ENCODE measurements at regions not wholly inside any gene's neighbourhood (a gene's known extent, or its start where the extent isn't known, plus 50 kb on each side); places are given as distances from the start of the nearest gene placed in this dataset.

GRCh38 chr20:6941571-6941970 is 174.1 kb downstream of the BMP2 start:
- Histone ChIP-seq H3K27ac (ENCODE audit: low read depth, low read length) (no peak overlapping the region), H3K27me3 (ENCODE audit: control insufficient read depth in 1 of 2, insufficient read depth in 2 of 2, low read length in 2 of 2) (no peaks in the 10 kb centered on the region), H3K4me3 (ENCODE audit: low read depth in 1 of 2, low read length in 2 of 2) (no peak overlapping the region), H3K9me3 (ENCODE audit: control insufficient read depth in 1 of 2, low read length in 2 of 2) (no peaks in the 10 kb centered on the region), H3K4me1 (ENCODE audit: control insufficient read depth in 1 of 2, insufficient read depth in 2 of 2, low read length in 2 of 2) (no peaks in the 10 kb centered on the region), H3K9ac (ENCODE audit: low read depth in 1 of 2, low read length in 2 of 2) (no peak overlapping the region), H3K36me3 (ENCODE audit: control insufficient read depth in 1 of 2, insufficient read depth in 2 of 2, low read length in 2 of 2) (no peaks in the 10 kb centered on the region)

- Histone ChIP-seq H3K4me3 (ENCODE audit: low read depth in 1 of 2, low read length in 2 of 2) (no peak overlapping the region), H3K27ac (ENCODE audit: low read depth, low read length) (no peak overlapping the region), H3K4me1 (ENCODE audit: control insufficient read depth in 1 of 2, insufficient read depth in 2 of 2, low read length in 2 of 2) (no peaks in the 10 kb centered on the region), H3K36me3 (ENCODE audit: control insufficient read depth in 1 of 2, insufficient read depth in 2 of 2, low read length in 2 of 2) (no peaks in the 10 kb centered on the region), H3K27me3 (ENCODE audit: control insufficient read depth in 1 of 2, insufficient read depth in 2 of 2, low read length in 2 of 2) (no peaks in the 10 kb centered on the region), H3K9ac (ENCODE audit: low read depth in 1 of 2, low read length in 2 of 2) (no peak overlapping the region), H3K9me3 (ENCODE audit: control insufficient read depth in 1 of 2, low read length in 2 of 2) (no peaks in the 10 kb centered on the region)
These were observed 174.8 kb downstream of the BMP2 start for GRCh38 chr20:6942266-6942665.

GRCh38 chr20:6944292-6944691 is 176.8 kb downstream of the BMP2 start:
- Histone ChIP-seq H3K9ac (ENCODE audit: low read depth in 1 of 2, low read length in 2 of 2) (no peak overlapping the region), H3K36me3 (ENCODE audit: control insufficient read depth in 1 of 2, insufficient read depth in 2 of 2, low read length in 2 of 2) (no peaks in the 10 kb centered on the region), H3K27ac (ENCODE audit: low read depth, low read length) (no peak overlapping the region), H3K9me3 (ENCODE audit: control insufficient read depth in 1 of 2, low read length in 2 of 2) (no peaks in the 10 kb centered on the region), H3K27me3 (ENCODE audit: control insufficient read depth in 1 of 2, insufficient read depth in 2 of 2, low read length in 2 of 2) (no peaks in the 10 kb centered on the region), H3K4me3 (ENCODE audit: low read depth in 1 of 2, low read length in 2 of 2) (no peak overlapping the region), H3K4me1 (ENCODE audit: control insufficient read depth in 1 of 2, insufficient read depth in 2 of 2, low read length in 2 of 2) (no peaks in the 10 kb centered on the region)

DNA sequence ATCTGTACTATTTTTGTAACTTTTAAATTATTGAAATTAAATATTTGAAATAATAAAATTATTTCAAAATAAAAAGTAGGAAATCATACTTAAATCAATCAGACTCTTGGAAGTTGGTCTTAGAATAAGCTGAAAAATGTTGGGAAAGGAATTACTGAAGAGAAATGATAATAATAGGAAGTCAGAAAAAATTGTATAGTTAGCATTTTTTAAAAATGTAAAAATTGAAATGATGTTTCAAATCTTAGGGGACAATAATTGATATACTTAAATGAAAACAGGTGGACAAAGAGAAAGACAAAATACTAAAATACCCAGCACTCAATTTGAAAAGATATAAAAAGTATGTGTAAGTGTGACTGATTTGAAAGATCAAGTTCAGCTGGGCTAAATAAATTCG is 186.1 kb downstream of the BMP2 start:
- Histone ChIP-seq H3K9ac (ENCODE audit: low read depth in 1 of 2, low read length in 2 of 2) (no peak overlapping the region), H3K27ac (ENCODE audit: low read depth, low read length) (no peak overlapping the region), H3K9me3 (ENCODE audit: control insufficient read depth in 1 of 2, low read length in 2 of 2) (peaks cover 0 to 2% of the 10 kb centered on the region in 2 donors), H3K4me1 (ENCODE audit: control insufficient read depth in 1 of 2, insufficient read depth in 2 of 2, low read length in 2 of 2) (no peaks in the 10 kb centered on the region), H3K36me3 (ENCODE audit: control insufficient read depth in 1 of 2, insufficient read depth in 2 of 2, low read length in 2 of 2) (no peaks in the 10 kb centered on the region), H3K27me3 (ENCODE audit: control insufficient read depth in 1 of 2, insufficient read depth in 2 of 2, low read length in 2 of 2) (no peaks in the 10 kb centered on the region), H3K4me3 (ENCODE audit: low read depth in 1 of 2, low read length in 2 of 2) (no peak overlapping the region)

- no peaks in the 10 kb centered on the region for H3K4me1 ChIP-seq (ENCODE audit: control insufficient read depth in 1 of 2, insufficient read depth in 2 of 2, low read length in 2 of 2)
- no peaks in the 10 kb centered on the region for H3K27me3 ChIP-seq (ENCODE audit: control insufficient read depth in 1 of 2, insufficient read depth in 2 of 2, low read length in 2 of 2)
- H3K9ac ChIP-seq (ENCODE audit: low read depth in 1 of 2, low read length in 2 of 2), result no peak overlapping the region
- no peak overlapping the region for H3K27ac ChIP-seq (ENCODE audit: low read depth, low read length)
- no peak overlapping the region for H3K4me3 ChIP-seq (ENCODE audit: low read depth in 1 of 2, low read length in 2 of 2)
- no peaks in the 10 kb centered on the region for H3K36me3 ChIP-seq (ENCODE audit: control insufficient read depth in 1 of 2, insufficient read depth in 2 of 2, low read length in 2 of 2)
- peaks cover 0 to 2% of the 10 kb centered on the region in 2 donors for H3K9me3 ChIP-seq (ENCODE audit: control insufficient read depth in 1 of 2, low read length in 2 of 2)
These were observed 186.7 kb downstream of the BMP2 start for GRCh38 chr20:6954219-6954618.

GRCh38 chr20:6956056-6956455 is 188.6 kb downstream of the BMP2 start:
- no peaks in the 10 kb centered on the region for H3K27me3 ChIP-seq (ENCODE audit: control insufficient read depth in 1 of 2, insufficient read depth in 2 of 2, low read length in 2 of 2)
- H3K4me3 ChIP-seq (ENCODE audit: low read depth in 1 of 2, low read length in 2 of 2), result no peak overlapping the region

GRCh38 chr20:6956574-6956973 is 189.1 kb downstream of the BMP2 start:
- Histone ChIP-seq H3K9me3 (ENCODE audit: control insufficient read depth in 1 of 2, low read length in 2 of 2) (no peaks in the 10 kb centered on the region), H3K27ac (ENCODE audit: low read depth, low read length) (no peak overlapping the region), H3K4me1 (ENCODE audit: control insufficient read depth in 1 of 2, insufficient read depth in 2 of 2, low read length in 2 of 2) (no peaks in the 10 kb centered on the region), H3K27me3 (ENCODE audit: control insufficient read depth in 1 of 2, insufficient read depth in 2 of 2, low read length in 2 of 2) (no peaks in the 10 kb centered on the region), H3K36me3 (ENCODE audit: control insufficient read depth in 1 of 2, insufficient read depth in 2 of 2, low read length in 2 of 2) (no peaks in the 10 kb centered on the region), H3K9ac (ENCODE audit: low read depth in 1 of 2, low read length in 2 of 2) (no peak overlapping the region), H3K4me3 (ENCODE audit: low read depth in 1 of 2, low read length in 2 of 2) (no peak overlapping the region)

More at GRCh38 chr20:6956056-6956455, 188.6 kb downstream of the BMP2 start:
- Histone ChIP-seq H3K4me1 (ENCODE audit: control insufficient read depth in 1 of 2, insufficient read depth in 2 of 2, low read length in 2 of 2) (no peaks in the 10 kb centered on the region), H3K36me3 (ENCODE audit: control insufficient read depth in 1 of 2, insufficient read depth in 2 of 2, low read length in 2 of 2) (no peaks in the 10 kb centered on the region), H3K27ac (ENCODE audit: low read depth, low read length) (no peak overlapping the region), H3K9ac (ENCODE audit: low read depth in 1 of 2, low read length in 2 of 2) (no peak overlapping the region), H3K9me3 (ENCODE audit: control insufficient read depth in 1 of 2, low read length in 2 of 2) (peaks cover 0 to 2% of the 10 kb centered on the region in 2 donors)

GRCh38 chr20:6959900-6960312 is 192.4 kb downstream of the BMP2 start:
- H3K27me3 ChIP-seq (ENCODE audit: control insufficient read depth in 1 of 2, insufficient read depth in 2 of 2, low read length in 2 of 2), result no peaks in the 10 kb centered on the region
- H3K9me3 ChIP-seq (ENCODE audit: control insufficient read depth in 1 of 2, low read length in 2 of 2), result no peaks in the 10 kb centered on the region
- no peak overlapping the region for H3K9ac ChIP-seq (ENCODE audit: low read depth in 1 of 2, low read length in 2 of 2)
- H3K27ac ChIP-seq (ENCODE audit: low read depth, low read length), result no peak overlapping the region
- H3K4me3 ChIP-seq (ENCODE audit: low read depth in 1 of 2, low read length in 2 of 2), result no peak overlapping the region
- no peaks in the 10 kb centered on the region for H3K4me1 ChIP-seq (ENCODE audit: control insufficient read depth in 1 of 2, insufficient read depth in 2 of 2, low read length in 2 of 2)
- H3K36me3 ChIP-seq (ENCODE audit: control insufficient read depth in 1 of 2, insufficient read depth in 2 of 2, low read length in 2 of 2), result no peaks in the 10 kb centered on the region

- Histone ChIP-seq H3K36me3 (ENCODE audit: control insufficient read depth in 1 of 2, insufficient read depth in 2 of 2, low read length in 2 of 2) (no peaks in the 10 kb centered on the region), H3K27me3 (ENCODE audit: control insufficient read depth in 1 of 2, insufficient read depth in 2 of 2, low read length in 2 of 2) (no peaks in the 10 kb centered on the region), H3K27ac (ENCODE audit: low read depth, low read length) (no peak overlapping the region), H3K9me3 (ENCODE audit: control insufficient read depth in 1 of 2, low read length in 2 of 2) (no peaks in the 10 kb centered on the region), H3K4me3 (ENCODE audit: low read depth in 1 of 2, low read length in 2 of 2) (no peak overlapping the region), H3K4me1 (ENCODE audit: control insufficient read depth in 1 of 2, insufficient read depth in 2 of 2, low read length in 2 of 2) (no peaks in the 10 kb centered on the region), H3K9ac (ENCODE audit: low read depth in 1 of 2, low read length in 2 of 2) (no peak overlapping the region)
These were observed 199.2 kb downstream of the BMP2 start for GRCh38 chr20:6966721-6967120.

- H3K27me3 ChIP-seq (ENCODE audit: control insufficient read depth in 1 of 2, insufficient read depth in 2 of 2, low read length in 2 of 2), result no peaks in the 10 kb centered on the region
- H3K27ac ChIP-seq (ENCODE audit: low read depth, low read length), result no peak overlapping the region
- H3K36me3 ChIP-seq (ENCODE audit: control insufficient read depth in 1 of 2, insufficient read depth in 2 of 2, low read length in 2 of 2), result no peaks in the 10 kb centered on the region
- H3K4me1 ChIP-seq (ENCODE audit: control insufficient read depth in 1 of 2, insufficient read depth in 2 of 2, low read length in 2 of 2), result no peaks in the 10 kb centered on the region
- no peak overlapping the region for H3K4me3 ChIP-seq (ENCODE audit: low read depth in 1 of 2, low read length in 2 of 2)
- no peak overlapping the region for H3K9ac ChIP-seq (ENCODE audit: low read depth in 1 of 2, low read length in 2 of 2)
- no peaks in the 10 kb centered on the region for H3K9me3 ChIP-seq (ENCODE audit: control insufficient read depth in 1 of 2, low read length in 2 of 2)
These were observed 207.4 kb downstream of the BMP2 start for GRCh38 chr20:6974838-6975237.

DNA sequence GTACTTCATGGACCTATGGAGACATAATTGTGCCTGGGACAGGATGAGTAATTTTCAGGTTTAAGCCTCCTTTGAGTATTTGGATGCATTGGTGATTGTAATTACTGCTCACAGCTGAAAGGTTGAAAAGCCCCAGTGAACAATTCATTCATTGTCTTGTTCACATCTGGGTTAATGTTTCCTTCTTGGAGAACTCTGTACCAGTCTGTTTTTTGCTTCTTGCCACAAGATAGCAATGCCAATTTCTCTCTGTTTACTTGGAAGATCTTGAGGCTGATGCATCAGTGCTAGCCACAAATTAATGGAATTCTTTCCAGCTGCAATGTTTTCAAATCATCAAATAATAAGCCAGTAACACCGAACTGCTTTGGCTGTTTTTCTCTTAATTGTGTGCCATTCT is 207.8 kb downstream of the BMP2 start:
- no peak overlapping the region for H3K4me3 ChIP-seq (ENCODE audit: low read depth in 1 of 2, low read length in 2 of 2)
- no peak overlapping the region for H3K27ac ChIP-seq (ENCODE audit: low read depth, low read length)
- no peaks in the 10 kb centered on the region for H3K9me3 ChIP-seq (ENCODE audit: control insufficient read depth in 1 of 2, low read length in 2 of 2)
- no peaks in the 10 kb centered on the region for H3K27me3 ChIP-seq (ENCODE audit: control insufficient read depth in 1 of 2, insufficient read depth in 2 of 2, low read length in 2 of 2)
- H3K4me1 ChIP-seq (ENCODE audit: control insufficient read depth in 1 of 2, insufficient read depth in 2 of 2, low read length in 2 of 2), result no peaks in the 10 kb centered on the region
- no peak overlapping the region for H3K9ac ChIP-seq (ENCODE audit: low read depth in 1 of 2, low read length in 2 of 2)
- no peaks in the 10 kb centered on the region for H3K36me3 ChIP-seq (ENCODE audit: control insufficient read depth in 1 of 2, insufficient read depth in 2 of 2, low read length in 2 of 2)

Measured in duodenal mucosa (tissue), 2 donors.